ENCODE measurements at regions not wholly inside any gene's neighbourhood (a gene's known extent, or its start where the extent isn't known, plus 50 kb on each side); places are given as distances from the start of the nearest gene placed in this dataset.

DNA sequence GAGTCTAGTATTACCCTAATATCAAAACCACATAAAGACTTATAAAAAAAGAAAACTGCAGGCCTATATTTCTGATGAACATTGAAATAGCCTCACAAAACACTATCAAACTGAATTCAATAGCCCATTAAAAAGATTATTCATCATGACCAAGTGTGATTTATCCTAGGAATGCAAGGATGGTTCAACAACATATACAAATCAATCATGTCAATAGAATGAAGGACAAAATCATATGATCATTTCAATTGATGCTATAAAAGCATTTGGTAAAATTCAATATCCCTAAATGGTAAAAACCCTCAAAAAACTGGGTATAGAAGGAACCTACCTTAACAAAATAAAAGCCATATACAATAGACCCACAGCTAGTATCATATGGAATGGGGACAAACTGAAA is 797.9 kb upstream of the INTU start:
- FAIRE-seq (no peak), DNase-seq (ENCODE audit: insufficient read length, low spot score) (no peak)

DNA sequence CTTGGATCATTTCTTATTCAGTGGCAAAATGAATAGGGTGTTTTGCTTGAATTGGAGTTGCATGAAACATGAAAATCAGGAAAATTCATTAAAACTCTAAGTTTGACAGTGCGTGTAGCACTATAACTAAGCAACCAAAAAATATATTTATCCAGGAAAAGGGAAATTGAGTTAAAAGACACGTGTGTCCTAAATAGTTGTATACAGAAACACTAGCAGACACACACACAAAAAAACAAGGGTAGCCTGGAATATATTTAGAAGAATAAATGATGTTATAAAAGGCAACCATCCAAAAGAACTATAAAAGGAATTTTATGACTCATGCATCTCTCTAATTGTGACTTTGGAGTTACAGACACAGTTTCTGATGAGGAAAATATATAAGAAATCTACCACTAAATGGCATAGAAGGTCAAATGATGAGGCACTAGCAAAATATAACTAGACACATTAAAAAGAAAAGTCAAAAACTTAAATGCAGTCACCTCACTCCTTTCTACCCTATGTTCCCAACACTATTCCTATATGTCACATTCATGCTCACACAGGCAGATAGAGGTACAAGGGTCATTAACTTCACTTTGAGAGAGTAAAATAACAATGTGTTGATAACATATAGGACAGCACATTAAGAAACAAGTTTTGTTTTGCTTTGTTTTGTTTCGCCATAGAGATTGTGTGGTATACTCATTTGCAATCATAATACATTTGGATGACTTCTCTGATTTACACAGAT is 793.6 kb upstream of the INTU start:
- DNase-seq (ENCODE audit: insufficient read length, low spot score) (no peak), FAIRE-seq (no peak)

DNA sequence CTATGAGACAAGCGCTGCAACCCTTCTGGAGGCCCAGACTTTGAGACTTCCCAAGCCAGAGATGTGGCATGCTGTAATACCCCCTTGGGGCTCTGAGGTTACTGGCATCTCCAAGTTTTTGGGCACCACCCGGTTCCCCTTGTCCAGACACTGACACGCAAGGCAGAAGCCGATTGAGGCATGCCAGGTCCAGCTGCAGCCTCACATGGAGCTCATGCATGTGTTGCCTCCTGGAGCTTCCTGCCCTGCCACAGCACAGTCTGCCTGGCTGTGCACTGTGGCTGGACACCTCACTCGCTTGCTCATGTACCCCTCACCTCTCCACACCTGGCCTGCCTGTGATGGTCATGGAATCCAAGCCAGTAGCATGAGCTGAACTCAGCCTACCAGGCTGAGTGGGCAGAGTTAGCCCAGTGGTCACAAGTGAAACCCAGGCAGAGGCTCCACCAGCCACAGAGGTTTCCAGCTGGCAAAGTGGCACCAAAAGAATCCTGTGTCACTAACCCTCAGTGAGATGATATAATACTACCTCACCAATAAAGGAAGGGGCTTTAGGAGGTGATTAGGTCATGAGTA is 789.2 kb upstream of the INTU start:
- FAIRE-seq (no peak), DNase-seq (ENCODE audit: insufficient read length, low spot score) (no peak)

DNA sequence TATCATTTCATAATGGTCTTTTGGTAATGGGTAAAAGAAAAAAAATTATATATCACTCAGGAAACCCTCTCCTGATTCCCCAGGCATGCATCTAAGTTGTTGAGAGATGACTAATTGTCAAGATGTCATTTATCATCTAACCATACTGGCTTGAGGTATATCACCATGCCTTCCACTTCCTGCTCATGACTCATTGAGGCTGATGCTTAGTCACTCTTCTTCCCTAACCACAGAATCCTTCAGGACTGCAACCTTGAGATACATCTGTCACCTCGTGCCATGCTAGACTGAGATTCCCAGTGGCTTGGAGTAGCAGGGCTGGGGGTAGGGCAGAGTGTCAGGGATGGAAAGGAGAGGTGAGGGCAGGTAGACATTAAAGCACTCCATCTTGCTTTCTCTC is 782.5 kb upstream of the INTU start:
- FAIRE-seq: peak; percentile 96
- DNase-seq (ENCODE audit: insufficient read length, low spot score): peak; percentile 85

DNA sequence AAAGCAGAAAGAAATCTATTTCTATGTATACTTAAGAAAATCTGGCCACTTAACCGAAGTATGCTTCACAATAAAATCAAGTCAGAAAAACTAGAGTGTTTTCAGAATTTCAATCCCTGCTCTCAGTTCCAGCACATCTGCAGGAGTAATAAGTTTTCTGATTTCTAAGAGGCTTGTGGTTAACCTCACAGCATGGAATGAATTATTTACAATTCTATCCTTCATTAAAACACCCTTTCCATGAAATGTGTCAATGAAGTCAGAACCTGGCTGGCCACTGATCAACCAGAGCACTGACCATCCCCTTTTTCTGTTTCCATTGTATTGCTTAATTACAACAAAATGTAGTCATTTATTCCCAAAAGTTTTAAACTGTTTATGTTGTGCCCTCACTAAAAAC is 781.4 kb upstream of the INTU start:
- peak; percentile 5 for DNase-seq (ENCODE audit: insufficient read length, low spot score)
- FAIRE-seq: no peak

DNA sequence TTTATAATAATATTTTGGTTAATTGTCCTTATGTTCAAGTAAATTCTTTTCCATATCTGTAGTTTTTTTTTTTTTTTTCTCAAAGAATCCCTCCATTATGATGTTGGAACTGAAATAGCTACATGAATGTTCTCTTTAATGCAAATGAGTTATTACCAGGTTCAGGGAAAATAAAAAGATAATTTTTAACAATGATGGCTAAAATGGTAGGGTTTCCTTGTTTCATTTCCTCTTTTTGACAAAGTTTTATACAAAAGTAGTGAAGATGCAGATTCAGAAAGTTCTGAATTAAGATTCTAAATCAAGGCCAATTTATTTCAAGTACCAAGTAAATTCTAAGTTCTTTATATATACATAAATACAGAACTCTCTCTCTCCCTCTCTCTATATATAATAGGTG is 779.0 kb upstream of the INTU start:
- FAIRE-seq (no peak), DNase-seq (ENCODE audit: insufficient read length, low spot score) (no peak)

DNA sequence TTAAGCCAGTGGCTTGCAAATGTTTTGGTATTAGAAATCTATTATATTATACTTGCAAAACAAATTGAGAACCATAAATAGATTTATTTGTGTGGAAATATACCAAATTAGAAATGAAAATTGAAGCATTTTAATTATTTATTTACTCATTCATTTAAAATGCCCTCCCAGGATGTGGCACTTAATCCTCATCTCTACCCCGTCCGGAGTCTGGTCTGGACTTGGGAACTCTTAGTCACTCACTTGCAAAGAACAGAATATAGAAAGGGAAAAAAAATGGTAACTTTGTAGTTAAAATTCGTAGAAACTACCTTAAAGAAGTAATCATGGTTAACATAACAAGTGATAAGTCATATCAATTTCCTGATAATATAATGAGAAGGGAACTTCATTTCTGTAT is 775.9 kb upstream of the INTU start:
- DNase-seq (ENCODE audit: insufficient read length, low spot score) (no peak), FAIRE-seq (no peak)

DNA sequence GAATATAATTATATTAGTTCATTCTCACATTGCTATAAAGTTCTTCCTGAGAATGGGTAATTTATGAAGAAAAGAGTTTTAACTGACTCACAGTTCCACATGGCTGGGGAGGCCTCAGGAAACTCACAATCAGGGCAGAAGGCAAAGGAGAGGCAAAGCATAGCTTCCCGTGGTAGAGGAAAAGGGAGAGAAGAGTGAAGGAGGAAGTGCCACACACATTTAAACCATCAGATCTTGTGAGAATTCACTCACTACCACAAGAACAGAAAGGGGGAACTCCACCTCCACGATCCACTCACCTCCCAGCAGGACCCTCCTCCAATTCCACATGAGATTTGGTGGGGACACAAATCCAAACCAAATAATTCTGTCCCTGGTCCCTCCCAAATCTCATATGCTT is 773.4 kb upstream of the INTU start:
- no peak for DNase-seq (ENCODE audit: insufficient read length, low spot score)
- no peak for FAIRE-seq

DNA sequence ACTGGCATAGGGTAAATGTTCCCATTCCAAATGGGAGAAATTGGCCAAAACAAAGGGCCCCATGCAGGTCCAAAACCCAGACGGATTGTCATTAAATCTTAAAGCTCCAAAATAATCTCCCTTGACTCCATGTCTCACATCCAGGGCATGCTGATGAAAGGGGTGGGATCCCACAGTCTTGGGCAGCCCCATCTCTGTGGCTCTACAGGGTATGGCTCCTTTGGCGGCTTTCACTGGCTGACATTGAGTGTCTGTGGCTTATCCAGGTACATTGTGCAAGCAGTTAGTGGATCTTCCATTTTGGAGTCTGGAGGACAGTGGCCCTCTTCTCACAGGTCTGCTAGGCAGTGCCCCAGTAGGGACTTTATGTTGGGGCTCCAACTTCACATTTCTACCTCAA is 772.9 kb upstream of the INTU start:
- FAIRE-seq (no peak), DNase-seq (ENCODE audit: insufficient read length, low spot score) (no peak)

DNA sequence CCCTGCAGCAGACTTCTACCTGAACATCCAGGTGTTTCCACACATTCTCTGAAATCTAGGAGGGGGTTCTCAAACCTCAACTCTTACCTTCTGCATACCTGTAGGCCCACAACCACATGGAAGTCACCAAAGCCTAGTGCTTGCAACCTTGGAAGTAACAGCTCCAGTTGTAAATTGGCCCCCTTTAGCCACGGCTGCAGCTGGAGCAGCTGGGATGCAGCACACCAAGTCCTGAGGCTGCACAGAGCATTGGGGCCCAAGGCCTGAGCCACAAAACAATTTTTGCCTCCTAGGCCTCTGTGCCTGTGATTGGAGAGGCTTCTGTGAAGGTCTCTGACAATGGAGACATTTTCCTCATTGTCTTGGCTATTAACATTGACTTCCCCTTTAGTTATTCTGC is 772.4 kb upstream of the INTU start:
- FAIRE-seq: no peak
- no peak for DNase-seq (ENCODE audit: insufficient read length, low spot score)

DNA sequence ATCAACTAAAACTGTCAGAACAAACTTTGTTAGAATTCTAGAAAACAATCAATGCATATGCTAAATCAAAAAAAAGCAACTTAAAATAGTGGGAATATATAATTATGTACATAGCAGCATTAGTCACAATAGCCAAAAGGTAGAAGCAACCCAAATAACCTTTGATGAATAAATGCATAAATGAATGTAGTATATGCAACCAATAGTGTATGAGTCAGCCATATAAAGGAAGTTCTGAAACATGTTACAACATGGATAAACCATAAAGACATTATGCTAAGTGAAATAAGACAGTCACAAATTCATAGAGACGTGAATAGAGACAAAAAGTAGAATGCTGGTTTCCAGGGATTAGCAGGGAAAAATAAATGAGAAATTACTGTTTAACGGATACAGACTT is 762.8 kb upstream of the INTU start:
- DNase-seq (ENCODE audit: insufficient read length, low spot score) (no peak), FAIRE-seq (no peak)

DNA sequence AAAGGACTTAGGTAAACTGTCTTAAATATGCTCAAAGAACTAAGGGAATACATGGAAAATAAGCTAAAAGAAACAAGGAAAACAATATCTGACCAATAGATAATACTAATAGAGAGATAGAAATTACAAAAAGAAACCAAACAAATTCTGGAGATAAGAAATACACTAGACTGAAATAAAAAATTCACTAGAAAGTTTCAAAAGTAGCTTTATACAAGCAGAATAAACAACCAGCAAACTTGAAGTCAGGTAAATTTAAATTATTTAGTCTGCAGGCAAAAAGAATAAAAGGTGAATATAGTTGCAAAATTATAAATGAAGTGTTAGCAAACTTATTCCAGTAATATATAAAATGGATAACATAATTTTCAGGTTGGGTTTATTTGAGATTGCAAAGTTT is 760.9 kb upstream of the INTU start:
- FAIRE-seq: no peak
- no peak for DNase-seq (ENCODE audit: insufficient read length, low spot score)

DNA sequence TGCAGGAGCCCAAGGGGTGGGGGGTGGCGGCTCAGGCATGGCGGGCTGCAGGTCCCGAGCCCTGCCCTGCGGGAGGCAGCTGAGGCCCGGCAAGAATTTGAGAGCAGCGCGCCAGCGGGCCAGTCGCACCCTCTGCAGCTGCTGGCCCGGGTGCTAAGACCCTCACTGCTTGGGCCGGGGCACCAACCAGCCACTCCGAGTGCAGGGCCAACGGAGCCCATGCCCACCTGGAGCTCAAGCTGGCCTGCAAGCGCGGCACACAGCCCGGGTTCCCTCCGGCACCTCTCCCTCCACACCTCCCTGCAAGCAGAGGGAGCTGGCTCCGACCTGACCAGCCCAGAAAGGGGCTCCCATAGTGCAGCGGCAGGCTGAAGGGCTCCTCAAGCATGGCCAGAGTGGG is 758.2 kb upstream of the INTU start:
- FAIRE-seq (no peak), DNase-seq (ENCODE audit: insufficient read length, low spot score) (no peak)

DNA sequence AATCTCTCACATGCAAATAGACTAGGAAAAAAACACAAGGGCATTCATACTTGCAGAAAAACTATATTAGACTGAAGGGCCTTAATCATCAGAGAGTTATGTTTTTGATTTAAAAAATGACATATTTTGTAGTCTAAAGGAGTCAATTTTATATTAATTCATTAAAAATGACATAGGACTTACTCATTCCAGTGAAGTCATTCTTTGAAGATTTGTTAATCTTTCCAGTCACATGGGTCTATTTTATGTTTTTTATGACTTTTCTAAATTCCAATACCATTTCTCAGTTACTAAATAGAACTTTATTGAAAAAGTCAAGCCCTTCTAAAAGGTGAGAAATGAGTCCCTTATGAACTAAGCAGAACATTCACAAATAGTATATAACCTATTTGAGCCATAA is 743.8 kb upstream of the INTU start:
- FAIRE-seq (no peak), DNase-seq (ENCODE audit: insufficient read length, low spot score) (no peak)

DNA sequence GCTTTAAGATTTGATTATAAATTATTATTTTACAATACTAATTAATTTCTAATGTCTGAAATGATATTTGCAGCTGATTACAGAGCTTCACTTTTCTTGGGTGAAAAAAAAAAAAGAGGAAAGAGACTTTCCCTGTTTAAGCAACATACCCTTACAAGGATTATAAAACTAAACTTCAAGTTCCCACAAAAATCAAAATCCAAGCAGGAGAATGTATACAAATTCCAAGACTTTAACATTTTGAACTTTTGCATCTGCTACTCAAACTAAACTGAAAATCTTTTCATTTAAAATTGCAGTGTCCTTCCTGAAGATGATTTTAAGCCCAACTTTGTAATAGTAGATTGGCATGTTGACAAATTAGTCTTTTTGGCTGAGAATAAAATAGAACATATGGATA is 742.4 kb upstream of the INTU start:
- no peak for FAIRE-seq
- no peak for DNase-seq (ENCODE audit: insufficient read length, low spot score)

DNA sequence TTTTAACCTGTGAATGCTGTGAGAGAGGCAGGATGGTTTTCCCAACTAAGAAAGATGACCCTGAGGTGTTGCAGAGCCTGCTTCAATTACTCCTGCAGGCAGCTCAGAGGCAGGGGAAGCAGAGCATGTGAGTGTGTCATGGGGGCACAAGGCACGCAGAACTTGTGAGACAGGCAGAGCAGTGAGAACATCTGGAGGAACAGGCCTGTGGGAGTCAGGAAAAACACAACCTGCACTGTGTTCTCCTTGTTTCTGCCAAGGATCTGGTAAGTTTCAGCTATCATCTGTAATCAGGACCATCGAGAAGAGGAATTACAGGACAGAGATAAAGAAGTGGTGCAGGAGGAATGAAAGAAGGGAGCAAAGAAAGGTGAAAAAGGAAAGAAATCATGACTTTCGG is 741.8 kb upstream of the INTU start:
- FAIRE-seq (no peak), DNase-seq (ENCODE audit: insufficient read length, low spot score) (no peak)

DNA sequence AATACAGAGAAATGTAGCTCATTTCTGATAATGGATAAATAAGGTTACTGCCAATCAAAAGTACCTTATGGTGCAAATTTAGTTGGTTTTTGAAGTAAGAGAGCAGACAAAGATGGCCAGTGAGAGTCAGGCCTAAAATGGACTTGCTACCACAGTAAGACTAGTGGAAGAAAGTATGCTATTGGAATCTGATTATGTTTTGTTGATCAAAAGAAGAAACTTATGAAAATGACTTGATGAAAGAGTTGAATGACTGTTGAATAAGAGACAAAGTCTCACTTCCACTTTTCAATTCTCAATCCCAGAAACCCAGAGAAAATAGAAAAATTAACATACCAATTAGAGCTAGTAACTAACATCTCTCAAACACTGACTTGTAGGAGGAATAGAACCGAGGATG is 737.8 kb upstream of the INTU start:
- DNase-seq (ENCODE audit: insufficient read length, low spot score): no peak
- FAIRE-seq: no peak

DNA sequence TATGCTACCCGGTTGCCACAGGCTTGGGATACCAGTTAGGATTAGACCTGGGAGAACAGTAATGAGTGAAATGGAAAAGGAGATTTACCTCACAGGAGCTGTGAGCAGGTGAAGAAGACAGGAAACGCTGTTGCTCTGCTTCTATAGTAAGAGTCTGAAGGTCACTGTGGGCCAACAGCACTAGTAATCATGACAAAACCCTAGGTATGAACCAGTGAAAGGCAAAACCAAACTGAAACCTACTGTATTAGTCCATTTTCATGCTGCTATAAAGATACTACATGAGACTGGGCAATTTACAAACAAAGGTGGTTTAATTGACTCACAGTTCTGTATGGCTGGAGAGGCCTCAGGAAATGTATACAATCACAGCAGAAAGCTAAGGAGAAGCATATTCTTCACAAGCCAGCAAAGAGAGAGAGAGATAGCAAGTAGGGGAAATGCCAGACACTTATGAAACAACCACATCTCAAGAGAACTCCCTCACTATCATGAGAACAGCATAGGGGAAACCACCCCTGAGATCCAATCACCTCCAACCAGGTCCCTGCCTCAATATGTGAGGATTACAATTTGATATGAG is 736.7 kb upstream of the INTU start:
- DNase-seq (ENCODE audit: insufficient read length, low spot score): no peak
- no peak for FAIRE-seq

DNA sequence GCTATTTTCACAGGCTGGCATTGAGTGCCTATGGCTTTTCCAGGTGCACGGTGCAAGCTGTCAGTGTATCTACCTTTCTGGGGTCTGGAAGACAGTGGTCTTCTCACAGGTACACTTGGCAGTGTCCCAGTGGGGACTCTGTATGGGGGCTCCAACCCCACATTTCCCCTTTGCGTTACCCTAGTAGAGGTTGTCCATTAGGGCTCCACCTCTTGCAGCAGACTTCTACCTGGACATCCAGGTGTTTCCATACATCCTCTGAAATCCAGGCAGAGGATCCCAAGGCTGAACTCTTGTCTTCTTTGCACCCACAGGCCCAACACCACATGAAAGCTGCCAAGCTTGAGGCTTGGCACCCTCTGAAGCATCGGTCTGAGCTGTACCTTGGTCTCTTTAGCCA is 735.7 kb upstream of the INTU start:
- no peak for DNase-seq (ENCODE audit: insufficient read length, low spot score)
- FAIRE-seq: no peak

DNA sequence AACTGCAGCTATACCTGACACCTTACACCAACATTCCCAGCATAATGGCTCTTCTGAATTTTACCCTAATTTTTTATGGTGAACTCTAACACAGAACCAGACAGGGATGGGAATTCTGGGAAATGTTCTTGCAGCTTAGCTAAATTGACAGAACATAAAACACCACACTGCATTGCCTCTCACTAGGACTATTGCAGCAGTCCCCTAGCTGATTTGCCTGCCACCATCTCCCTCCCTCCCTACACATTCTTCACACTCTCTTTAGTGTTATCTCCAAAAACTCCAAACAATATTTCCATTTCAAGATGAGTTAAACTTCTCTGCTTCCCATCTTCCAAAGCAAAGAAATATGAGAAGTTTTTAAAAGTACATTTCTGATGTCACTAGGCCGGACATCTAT is 733.9 kb upstream of the INTU start:
- FAIRE-seq (no peak), DNase-seq (ENCODE audit: insufficient read length, low spot score) (no peak)

DNA sequence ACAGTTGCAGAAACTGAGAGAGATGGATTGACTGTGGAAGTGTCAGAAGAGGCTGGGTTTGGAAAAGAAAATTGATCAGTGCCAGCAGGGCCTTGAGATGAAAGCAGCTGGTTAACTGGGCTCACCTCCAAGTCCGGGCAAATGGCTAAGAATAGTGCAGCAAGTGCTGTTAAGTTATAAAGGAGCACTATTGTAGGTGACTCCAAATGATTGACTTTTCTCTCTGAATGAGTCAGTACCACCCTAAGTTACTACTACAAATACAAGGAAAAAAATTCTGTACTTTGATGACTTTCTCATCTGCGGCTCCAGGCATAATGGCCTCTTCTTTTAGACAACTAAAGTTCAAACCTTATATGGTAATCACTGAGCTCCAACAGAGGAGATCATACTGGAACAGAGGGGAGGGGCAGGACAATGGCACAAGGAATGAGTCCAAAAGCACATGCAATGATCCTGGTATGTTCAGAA is 733.4 kb upstream of the INTU start:
- FAIRE-seq (no peak), DNase-seq (ENCODE audit: insufficient read length, low spot score) (no peak)

DNA sequence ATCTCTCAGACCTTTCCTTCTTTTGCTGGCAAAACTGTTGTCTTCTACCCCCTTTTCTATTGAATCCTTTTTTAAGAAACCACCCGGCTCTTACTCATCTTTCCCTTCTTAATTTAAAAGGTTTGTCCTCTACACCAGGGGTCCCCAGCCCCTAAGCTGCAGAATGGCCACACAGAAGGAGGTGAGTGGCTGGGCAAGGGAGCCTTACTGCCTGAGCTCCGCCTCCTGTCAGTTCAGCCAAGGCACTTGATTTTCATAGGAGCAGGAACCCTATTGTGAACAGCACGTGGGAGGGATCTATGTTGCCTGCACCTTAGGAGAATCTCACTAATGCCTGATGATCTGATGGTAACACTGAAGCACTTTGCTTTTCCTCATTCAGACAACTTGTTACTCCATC is 726.3 kb upstream of the INTU start:
- FAIRE-seq: no peak
- DNase-seq (ENCODE audit: insufficient read length, low spot score): no peak

DNA sequence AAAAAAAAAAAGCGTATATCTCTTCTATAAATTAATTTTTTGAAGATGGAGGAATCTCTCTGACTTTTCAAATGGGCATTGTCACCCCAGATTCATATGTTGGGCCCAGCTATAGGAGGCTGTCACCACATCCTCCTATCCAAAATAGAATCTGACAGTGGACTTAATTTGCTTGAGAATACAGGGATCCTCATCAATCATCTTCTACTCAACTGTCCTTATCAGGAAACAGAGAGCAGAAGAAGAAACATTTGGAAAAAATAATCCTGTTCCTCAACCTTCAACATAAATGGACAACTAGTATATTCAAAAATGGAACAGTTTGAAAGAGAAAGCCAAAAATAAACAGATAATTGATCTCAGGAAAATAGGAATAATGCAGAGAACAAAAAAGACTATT is 725.4 kb upstream of the INTU start:
- no peak for DNase-seq (ENCODE audit: insufficient read length, low spot score)
- FAIRE-seq: no peak

All from HTR-8/SVneo (cell line).